Neuronal stem cell (in vitro differentiated cells): ENCODE measurements at regions not wholly inside any gene's neighbourhood (a gene's known extent, or its start where the extent isn't known, plus 50 kb on each side); places are given as distances from the start of the nearest gene placed in this dataset.
"Not testable (repeated sequence)": the region's sequence is repeated elsewhere in the genome, so short reads cannot be mapped to it uniquely, and the experiment has no call there.

Experiments
- DNase-seq: peaks from one replicate; pipeline ENCODE4 v3.0.0-alpha.2; 2013; ENCODE audit warnings: low spot score
- H2AFZ ChIP-seq: one replicate; pipeline ENCODE4 v1.6.1; 2013; ENCODE audit warnings: mild to moderate bottlenecking, low read length, inconsistent platforms
- H2AK5ac ChIP-seq: 2 replicates; pipeline ENCODE4 v1.6.1; 2013; ENCODE audit warnings: low read depth, mild to moderate bottlenecking, inconsistent platforms, low read length, moderate library complexity, mixed read lengths
- H2BK120ac ChIP-seq: 2 replicates; pipeline ENCODE4 v1.6.1; 2013; ENCODE audit warnings: low read depth, mild to moderate bottlenecking, inconsistent platforms, low read length, moderate library complexity, mixed read lengths
- H2BK12ac ChIP-seq: one replicate; pipeline ENCODE4 v1.6.1; 2013; ENCODE audit warnings: low read length, inconsistent platforms
- H2BK15ac ChIP-seq: 2 replicates; pipeline ENCODE4 v1.6.1; 2013; ENCODE audit warnings: mild to moderate bottlenecking, low read length, inconsistent platforms, mixed read lengths
- H2BK5ac ChIP-seq: one replicate; pipeline ENCODE4 v1.6.1; 2013; ENCODE audit warnings: inconsistent platforms, mild to moderate bottlenecking, low read length, moderate library complexity
- H3K14ac ChIP-seq: one replicate; pipeline ENCODE4 v1.6.1; 2013; ENCODE audit warnings: low read length, inconsistent platforms
- H3K18ac ChIP-seq: 2 replicates; pipeline ENCODE4 v1.6.1; 2013; ENCODE audit warnings: low read length, inconsistent platforms
- H3K23ac ChIP-seq: 2 replicates; pipeline ENCODE4 v1.6.1; 2013; ENCODE audit warnings: low read depth, mild to moderate bottlenecking, mixed read lengths, low read length, inconsistent platforms; ENCODE audit not compliant: poor library complexity
- H3K27ac ChIP-seq: replicated peaks from 3 replicates; pipeline ENCODE4 v1.5.1; 2013; ENCODE audit warnings: low read length, inconsistent platforms
- H3K27me3 ChIP-seq, 3 experiments: 2 replicates each; pipeline ENCODE4 v1.6.1; 2013; ENCODE audit warnings: low read length in 3 of 3, mild to moderate bottlenecking in 2 of 3, inconsistent platforms in 1 of 3, low read depth in 1 of 3, mixed read lengths in 1 of 3, moderate library complexity in 1 of 3; ENCODE audit not compliant: control insufficient read depth in 3 of 3, insufficient read depth in 3 of 3
- H3K36me3 ChIP-seq, 2 donors: replicated peaks in 1 of 2; 2 replicates each; pipeline ENCODE4 v1.6.1; 2013; ENCODE audit warnings: low read length in 2 of 2; ENCODE audit not compliant: control insufficient read depth in 2 of 2, insufficient read depth in 2 of 2
- H3K4ac ChIP-seq: 2 replicates; pipeline ENCODE4 v1.6.1; 2013; ENCODE audit warnings: inconsistent platforms, mild to moderate bottlenecking, low read length, moderate library complexity
- H3K4me1 ChIP-seq, 2 donors: 1 replicate in 1 of 2; 2 replicates in 1 of 2; pipeline ENCODE4 v1.6.1; 2013; ENCODE audit warnings: low read length in 2 of 2, low read depth in 1 of 2; ENCODE audit not compliant: control insufficient read depth in 2 of 2, insufficient read depth in 1 of 2
- H3K4me2 ChIP-seq: one replicate; pipeline ENCODE4 v1.6.1; 2013; ENCODE audit warnings: mild to moderate bottlenecking, low read length, inconsistent platforms; ENCODE audit not compliant: insufficient read depth, poor library complexity, severe bottlenecking
- H3K4me3 ChIP-seq, 2 donors: 2 replicates each; pipeline ENCODE4 v1.5.1; 2013; ENCODE audit warnings: low read length in 2 of 2, mild to moderate bottlenecking in 2 of 2, inconsistent platforms in 1 of 2, moderate library complexity in 1 of 2
- H3K79me1 ChIP-seq: one replicate; pipeline ENCODE4 v1.6.1; 2013; ENCODE audit warnings: low read depth, mild to moderate bottlenecking, inconsistent platforms, low read length, moderate library complexity
- H3K9ac ChIP-seq: one replicate; pipeline ENCODE4 v1.6.1; 2013; ENCODE audit warnings: mild to moderate bottlenecking, low read depth, low read length, inconsistent platforms; ENCODE audit not compliant: poor library complexity
- H3K9me3 ChIP-seq, 2 donors: replicated peaks in 1 of 2; 2 replicates each; pipeline versions ENCODE3 to v1.6.1; 2013; ENCODE audit warnings: low read length in 2 of 2, mild to moderate bottlenecking in 2 of 2, inconsistent platforms in 1 of 2, low read depth in 1 of 2, mixed read lengths in 1 of 2, moderate library complexity in 1 of 2; ENCODE audit not compliant: control insufficient read depth in 2 of 2, insufficient read depth in 1 of 2
- H4K8ac ChIP-seq: one replicate; pipeline ENCODE4 v1.6.1; 2013; ENCODE audit warnings: low read depth, mild to moderate bottlenecking, inconsistent platforms, low read length, moderate library complexity
- H4K91ac ChIP-seq: one replicate; pipeline ENCODE4 v1.6.1; 2013; ENCODE audit warnings: low read length, low read depth, mild to moderate bottlenecking, inconsistent platforms; ENCODE audit not compliant: poor library complexity
- WGBS, 2 donors: extraction: QIAGEN DNeasy Blood & Tissue Kit; methylation state at CpG; one replicate each; pipeline ENCODE4 v1.1.7; 2013; ENCODE audit warnings: missing lambda C conversion rate in 2 of 2, mixed read lengths in 1 of 2; ENCODE audit not compliant: insufficient read length in 2 of 2, insufficient replicate concordance in 1 of 2; ENCODE audit errors: extremely low coverage in 2 of 2; 5-methylcytosine and 5-hydroxymethylcytosine counted together

DNA sequence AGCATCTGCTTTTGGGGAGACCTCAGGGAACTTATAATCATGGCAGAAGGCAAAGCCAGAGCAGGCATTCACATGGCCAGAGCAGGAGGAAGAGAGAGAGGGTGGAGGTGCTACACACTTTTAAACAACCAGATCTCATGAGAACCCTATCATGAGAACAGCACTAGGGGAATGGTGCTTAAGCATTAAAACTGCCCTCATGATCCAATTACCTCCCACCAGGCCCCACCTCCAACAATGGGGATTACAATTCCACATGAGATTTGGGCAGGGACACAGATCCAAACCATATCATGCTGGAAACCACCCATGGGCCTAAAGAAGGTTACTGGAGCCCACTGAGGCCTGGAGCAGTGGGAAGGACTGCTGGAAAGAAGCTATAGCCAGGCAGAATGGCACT, 66.9 kb upstream of the CHST1 start:
- no peak overlapping the region for H3K4ac ChIP-seq
- no peak overlapping the region for H3K4me3 ChIP-seq
- no peak for DNase-seq
- H3K23ac ChIP-seq = no peak overlapping the region
- no peak overlapping the region for H3K18ac ChIP-seq
- no peak overlapping the region for H4K91ac ChIP-seq
- H2BK15ac ChIP-seq = no peak overlapping the region
- H3K14ac ChIP-seq = no peak overlapping the region
- no peaks in the 10 kb centered on the region for H3K79me1 ChIP-seq
- no peak overlapping the region for H3K4me2 ChIP-seq
- H3K36me3 ChIP-seq = no peaks in the 10 kb centered on the region
- peaks cover 0 to 5% of the 10 kb centered on the region in 2 donors for H3K4me1 ChIP-seq
- peaks cover 0 to 5% (median 1%) of the 10 kb centered on the region in 3 experiments for H3K27me3 ChIP-seq
- no peak overlapping the region for H2AFZ ChIP-seq
- no peak overlapping the region for H2BK5ac ChIP-seq
- no peak overlapping the region for H3K27ac ChIP-seq
- H2AK5ac ChIP-seq = no peak overlapping the region
- no peak overlapping the region for H2BK120ac ChIP-seq
- H2BK12ac ChIP-seq = no peak overlapping the region
- no peak overlapping the region for H3K9ac ChIP-seq
- H4K8ac ChIP-seq = no peak overlapping the region
- H3K9me3 ChIP-seq = no peaks in the 10 kb centered on the region

DNA sequence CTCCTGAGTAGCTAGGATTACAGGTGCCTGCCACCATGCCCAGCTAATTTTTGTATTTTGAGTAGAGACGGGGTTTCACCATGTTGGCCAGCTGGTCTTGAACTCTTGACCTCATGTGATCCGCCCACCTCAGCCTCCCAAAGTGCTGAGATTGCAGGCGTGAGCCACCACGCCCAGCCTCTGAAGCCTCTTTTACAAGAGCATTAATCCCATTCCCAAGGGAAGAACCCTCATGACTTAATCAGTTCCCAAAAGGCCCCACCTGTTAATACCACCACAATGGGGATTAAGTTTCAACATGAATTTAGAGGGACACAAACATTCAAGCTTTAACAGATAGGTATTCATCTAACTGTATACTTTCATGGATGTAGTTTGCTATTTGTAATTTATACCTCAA, 65.7 kb upstream of the CHST1 start:
- H3K4ac ChIP-seq, H2BK15ac ChIP-seq, H3K4me1 ChIP-seq, H3K18ac ChIP-seq, H3K36me3 ChIP-seq, H3K27me3 ChIP-seq, H3K4me2 ChIP-seq, H3K14ac ChIP-seq, H3K23ac ChIP-seq, H2AK5ac ChIP-seq, H3K9me3 ChIP-seq, H2BK12ac ChIP-seq, H4K8ac ChIP-seq, H3K27ac ChIP-seq, H3K4me3 ChIP-seq, H3K79me1 ChIP-seq, DNase-seq, H2AFZ ChIP-seq, H4K91ac ChIP-seq, H2BK120ac ChIP-seq, H2BK5ac ChIP-seq, H3K9ac ChIP-seq: not testable (repeated sequence)
- WGBS, 2 donors = no CpG with 5 or more reads among the region's 4 CpGs

DNA sequence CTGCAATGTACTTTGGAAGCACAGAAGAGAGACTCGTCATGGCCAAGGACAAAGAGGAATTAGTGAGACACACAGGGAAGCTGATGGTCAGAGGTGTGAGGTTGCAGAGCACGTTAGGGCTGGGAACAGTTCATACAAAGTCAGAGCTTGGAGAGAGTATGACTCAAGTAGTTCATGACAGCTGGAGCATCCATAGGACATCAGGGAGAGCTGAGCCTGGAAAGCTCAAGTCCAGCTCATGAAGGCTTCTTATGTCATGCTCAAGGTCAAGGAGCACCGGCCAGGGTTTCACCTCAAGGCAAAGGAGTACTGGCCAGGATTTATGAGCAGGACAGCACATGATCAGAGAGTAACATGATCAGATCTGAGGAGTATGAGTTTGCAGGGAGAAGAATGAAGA, 64.6 kb upstream of the CHST1 start:
- WGBS, 2 donors = no CpG with 5 or more reads among the region's 3 CpGs
- Histone ChIP-seq H3K4me1 (peaks cover 0 to 7% of the 10 kb centered on the region in 2 donors), H3K27ac (no peak overlapping the region), H2BK15ac (no peak overlapping the region), H3K4me3 (no peak overlapping the region), H3K27me3 (no peaks in the 10 kb centered on the region), H2BK5ac (no peak overlapping the region), H2BK120ac (no peak overlapping the region), H3K79me1 (no peaks in the 10 kb centered on the region), H3K18ac (no peak overlapping the region), H2AFZ (no peak overlapping the region), H3K14ac (no peak overlapping the region), H3K4ac (no peak overlapping the region), H4K8ac (no peak overlapping the region), H3K9me3 (no peaks in the 10 kb centered on the region), H3K4me2 (no peak overlapping the region), H2AK5ac (no peak overlapping the region), H3K23ac (no peak overlapping the region), H4K91ac (no peak overlapping the region), H2BK12ac (no peak overlapping the region), H3K9ac (no peak overlapping the region), H3K36me3 (no peaks in the 10 kb centered on the region)
- DNase-seq = no peak

DNA sequence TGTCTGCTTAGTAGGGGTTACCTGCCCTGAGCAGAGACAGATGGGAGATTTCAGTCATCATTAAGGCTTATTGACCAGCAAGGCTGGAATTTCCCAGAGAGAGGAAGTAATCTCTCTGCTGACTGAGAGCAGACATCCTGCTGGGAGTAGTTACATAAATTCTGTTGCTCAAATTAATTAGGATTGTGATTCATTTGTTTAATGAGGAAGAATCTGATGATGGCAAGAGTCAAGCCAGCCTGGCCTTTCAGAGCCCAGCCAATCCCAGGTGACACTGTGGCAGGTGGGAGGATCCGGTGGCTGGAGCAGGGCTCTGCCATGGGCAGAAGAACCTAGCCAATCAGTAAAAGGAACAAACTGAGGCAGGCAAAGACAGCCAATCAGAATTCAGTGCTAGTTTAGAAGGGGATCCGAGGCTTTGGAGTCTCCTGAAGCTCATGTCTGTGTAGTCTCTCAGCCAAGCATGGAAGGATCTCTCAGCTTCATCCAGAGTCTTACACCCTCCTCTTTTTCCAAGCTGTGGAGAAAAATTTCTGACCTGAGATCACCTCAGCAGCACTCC, 61.2 kb upstream of the CHST1 start:
- Histone ChIP-seq H3K36me3 (no peaks in the 10 kb centered on the region), H4K8ac (no peak overlapping the region), H3K14ac (no peak overlapping the region), H2BK5ac (no peak overlapping the region), H2AFZ (no peak overlapping the region), H2BK120ac (no peak overlapping the region), H3K4me3 (no peak overlapping the region), H3K4ac (no peak overlapping the region), H4K91ac (no peak overlapping the region), H3K27me3 (no peaks in the 10 kb centered on the region), H3K27ac (no peak overlapping the region), H3K18ac (no peak overlapping the region), H3K4me2 (no peak overlapping the region), H2BK12ac (no peak overlapping the region), H2AK5ac (no peak overlapping the region), H3K79me1 (no peaks in the 10 kb centered on the region), H3K4me1 (peaks cover 0 to 9% of the 10 kb centered on the region in 2 donors), H3K23ac (no peak overlapping the region), H2BK15ac (no peak overlapping the region), H3K9me3 (no peaks in the 10 kb centered on the region), H3K9ac (no peak overlapping the region)
- no peak for DNase-seq
- no CpG with 5 or more reads among the region's 2 CpGs for WGBS, 2 donors
